Mammary epithelial cell (primary cell): ENCODE measurements at regions not wholly inside any gene's neighbourhood (a gene's known extent, or its start where the extent isn't known, plus 50 kb on each side); places are given as distances from the start of the nearest gene placed in this dataset.

Source experiments
- CTCF ChIP-seq, 2 donors: IDR thresholded peaks in 1 of 2; conservative IDR thresholded peaks in 1 of 2; 2 replicates each; pipeline ENCODE4 v1.5.1; 2011 to 2012; ENCODE audit warnings: inconsistent platforms in 2 of 2, low read length in 2 of 2, mild to moderate bottlenecking in 2 of 2, control low read depth in 1 of 2, low read depth in 1 of 2; ENCODE audit not compliant: insufficient read depth in 1 of 2; ENCODE audit errors: extremely low read depth in 1 of 2
- EZH2 ChIP-seq: IDR thresholded peaks from 2 replicates; pipeline ENCODE4 v1.6.1; 2012; ENCODE audit warnings: low read length, inconsistent platforms, borderline replicate concordance

GRCh38 chr4:188688956-188689355, 549.7 kb downstream of the TRIML1 start:
- TF ChIP-seq CTCF (conservative IDR thresholded peaks at IDR 0.05 in 1 of 2, IDR thresholded peaks at IDR 0.05 in 1 of 2; ENCODE audit: extremely low read depth in 1 of 2, insufficient read depth in 1 of 2, low read depth in 1 of 2, low read length in 2 of 2) (no peak), EZH2 (no peak)
